Neural cell (in vitro differentiated cells): ENCODE measurements at regions not wholly inside any gene's neighbourhood (a gene's known extent, or its start where the extent isn't known, plus 50 kb on each side); places are given as distances from the start of the nearest gene placed in this dataset.

ENCODE experiments used
- H2AFZ ChIP-seq: fragments of 200-600, 300-800 bp; sonication (generic), shearing (Covaris generic); 2 replicates; pipeline ENCODE4 v1.6.0; 2014; ENCODE audit warnings: low read depth, mild to moderate bottlenecking, antibody characterized with exemption, low read length, moderate library complexity
- H3F3A ChIP-seq: fragments of 200-600 bp; shearing (Covaris generic); 2 replicates; pipeline ENCODE4 v1.6.1; 2016; ENCODE audit warnings: mild to moderate bottlenecking, moderate library complexity, mixed read lengths, antibody characterized with exemption, low read length; ENCODE audit not compliant: insufficient read depth, poor library complexity, severe bottlenecking
- H3K27ac ChIP-seq: fragments of 200-600, 300-800 bp; sonication (generic), shearing (Covaris generic); 2 replicates; pipeline ENCODE4 v1.5.1; 2014; ENCODE audit warnings: mild to moderate bottlenecking, low read length, moderate library complexity
- H3K27me3 ChIP-seq: fragments of 300-800, 200-600 bp; sonication (generic), shearing (Covaris generic); 2 replicates; pipeline ENCODE4 v1.6.0; 2014; ENCODE audit warnings: mild to moderate bottlenecking, low read depth, low read length, moderate library complexity; ENCODE audit not compliant: insufficient read depth
- H3K36me3 ChIP-seq: fragments of 300-800, 200-600 bp; sonication (generic), shearing (Covaris generic); 2 replicates; pipeline ENCODE4 v1.5.1; 2014; ENCODE audit warnings: mild to moderate bottlenecking, antibody characterized with exemption, low read length, moderate library complexity; ENCODE audit not compliant: insufficient read depth
- H3K4me2 ChIP-seq: fragments of 300-800, 200-600 bp; sonication (generic), shearing (Covaris generic); 2 replicates; pipeline ENCODE4 v1.6.0; 2014; ENCODE audit warnings: mild to moderate bottlenecking, low read length
- H3K4me3 ChIP-seq: fragments of 300-800, 200-600 bp; sonication (generic), shearing (Covaris generic); 2 replicates; pipeline ENCODE4 v1.5.1; 2014; ENCODE audit warnings: mild to moderate bottlenecking, low read length, moderate library complexity
- H3K79me2 ChIP-seq: fragments of 200-600 bp; shearing (Covaris generic); replicated peaks from 2 replicates; pipeline ENCODE4 v1.6.0; 2014; ENCODE audit warnings: mild to moderate bottlenecking, low read length, moderate library complexity; ENCODE audit not compliant: insufficient read depth
- H3K9ac ChIP-seq: fragments of 300-800, 200-600 bp; sonication (generic), shearing (Covaris generic); 2 replicates; pipeline ENCODE4 v1.6.1; 2016; ENCODE audit warnings: mild to moderate bottlenecking, low read length, mixed read lengths
- H3K9me2 ChIP-seq: fragments of 200-600 bp; shearing (Covaris generic); 2 replicates; pipeline ENCODE4 v1.6.1; 2016; ENCODE audit warnings: mild to moderate bottlenecking, low read length, mixed read lengths; ENCODE audit not compliant: insufficient read depth
- H3K9me3 ChIP-seq: fragments of 200-600, 300-800 bp; sonication (generic), shearing (Covaris generic); 2 replicates; pipeline ENCODE4 v1.6.1; 2016; ENCODE audit warnings: mild to moderate bottlenecking, mixed run types, low read length, moderate library complexity, mixed read lengths
- H4K20me1 ChIP-seq: fragments of 200-600 bp; shearing (Covaris generic); 2 replicates; pipeline ENCODE4 v1.6.1; 2016; ENCODE audit warnings: mild to moderate bottlenecking, mixed run types; ENCODE audit not compliant: insufficient read depth
- EP300 ChIP-seq: fragments of 450-650 bp; conservative IDR thresholded peaks from 2 replicates; pipeline ENCODE4 v1.6.1; 2014; ENCODE audit warnings: antibody characterized with exemption, mild to moderate bottlenecking, moderate library complexity; ENCODE audit not compliant: poor library complexity, severe bottlenecking
- EZH2 ChIP-seq: fragments of 200-600, 300-800 bp; shearing (Covaris generic), sonication (generic); IDR thresholded peaks from 2 replicates; pipeline ENCODE4 v1.6.1; 2014; ENCODE audit warnings: antibody characterized with exemption, low read length, borderline replicate concordance, mild to moderate bottlenecking; ENCODE audit not compliant: insufficient read depth, poor library complexity, severe bottlenecking
- MXI1 ChIP-seq: fragments of 450-650 bp; conservative IDR thresholded peaks from 2 replicates; pipeline ENCODE4 v1.6.1; 2014; ENCODE audit warnings: antibody characterized with exemption, mild to moderate bottlenecking; ENCODE audit not compliant: poor library complexity, severe bottlenecking
- POLR2AphosphoS5 ChIP-seq: IDR thresholded peaks from 2 replicates; pipeline ENCODE4 v1.6.1; 2012
- RAD21 ChIP-seq: fragments of 450-650 bp; conservative IDR thresholded peaks from 2 replicates; pipeline ENCODE4 v1.6.1; 2014; ENCODE audit warnings: antibody characterized with exemption, mild to moderate bottlenecking, moderate library complexity
- SMC3 ChIP-seq: fragments of 450-650 bp; conservative IDR thresholded peaks from 2 replicates; pipeline ENCODE4 v1.6.1; 2014; ENCODE audit warnings: antibody characterized with exemption, mild to moderate bottlenecking, moderate library complexity; ENCODE audit not compliant: poor library complexity
- TAF1 ChIP-seq: IDR thresholded peaks from 2 replicates; pipeline ENCODE4 v1.6.1; 2012; ENCODE audit warnings: low read depth
- TF ChIP-seq, protein P1 (sequence below): fragments of 450-650 bp; IDR thresholded peaks from 2 replicates; pipeline ENCODE4 v1.5.1; 2014; ENCODE audit warnings: antibody characterized with exemption, mild to moderate bottlenecking, moderate library complexity; ENCODE audit not compliant: poor library complexity, severe bottlenecking
- TF ChIP-seq, protein P2 (sequence below): IDR thresholded peaks from 2 replicates; pipeline ENCODE4 v1.6.1; 2012; ENCODE audit warnings: borderline replicate concordance

DNA sequence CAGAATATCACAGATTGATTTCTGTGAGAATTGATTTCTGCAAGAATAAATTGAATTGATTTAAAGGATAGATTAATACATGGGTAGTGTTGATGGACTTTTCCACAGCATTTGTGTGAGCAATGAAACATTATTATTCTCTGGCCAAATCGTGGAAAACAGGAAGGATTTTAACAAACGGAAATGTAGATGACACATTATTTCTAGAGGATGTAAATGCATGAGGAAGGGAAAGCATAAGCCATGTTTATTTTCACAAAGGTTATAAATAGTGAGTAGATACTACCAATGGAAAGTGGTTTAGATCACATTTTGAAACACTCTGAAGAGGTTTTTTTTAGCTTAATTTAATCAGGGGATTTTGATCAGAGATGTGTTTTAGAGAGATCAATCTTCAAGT, 1534.6 kb upstream of the MIR17HG start:
- no peak for TF ChIP-seq EP300
- TF ChIP-seq TAF1, result no peak
- no peak for TF ChIP-seq EZH2
- TF ChIP-seq POLR2AphosphoS5, result no peak
- no peak for TF ChIP-seq SMC3
- TF ChIP-seq, protein P1, sequence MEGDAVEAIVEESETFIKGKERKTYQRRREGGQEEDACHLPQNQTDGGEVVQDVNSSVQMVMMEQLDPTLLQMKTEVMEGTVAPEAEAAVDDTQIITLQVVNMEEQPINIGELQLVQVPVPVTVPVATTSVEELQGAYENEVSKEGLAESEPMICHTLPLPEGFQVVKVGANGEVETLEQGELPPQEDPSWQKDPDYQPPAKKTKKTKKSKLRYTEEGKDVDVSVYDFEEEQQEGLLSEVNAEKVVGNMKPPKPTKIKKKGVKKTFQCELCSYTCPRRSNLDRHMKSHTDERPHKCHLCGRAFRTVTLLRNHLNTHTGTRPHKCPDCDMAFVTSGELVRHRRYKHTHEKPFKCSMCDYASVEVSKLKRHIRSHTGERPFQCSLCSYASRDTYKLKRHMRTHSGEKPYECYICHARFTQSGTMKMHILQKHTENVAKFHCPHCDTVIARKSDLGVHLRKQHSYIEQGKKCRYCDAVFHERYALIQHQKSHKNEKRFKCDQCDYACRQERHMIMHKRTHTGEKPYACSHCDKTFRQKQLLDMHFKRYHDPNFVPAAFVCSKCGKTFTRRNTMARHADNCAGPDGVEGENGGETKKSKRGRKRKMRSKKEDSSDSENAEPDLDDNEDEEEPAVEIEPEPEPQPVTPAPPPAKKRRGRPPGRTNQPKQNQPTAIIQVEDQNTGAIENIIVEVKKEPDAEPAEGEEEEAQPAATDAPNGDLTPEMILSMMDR, result no peak
- TF ChIP-seq MXI1, result no peak
- TF ChIP-seq RAD21, result no peak
- TF ChIP-seq, protein P2, sequence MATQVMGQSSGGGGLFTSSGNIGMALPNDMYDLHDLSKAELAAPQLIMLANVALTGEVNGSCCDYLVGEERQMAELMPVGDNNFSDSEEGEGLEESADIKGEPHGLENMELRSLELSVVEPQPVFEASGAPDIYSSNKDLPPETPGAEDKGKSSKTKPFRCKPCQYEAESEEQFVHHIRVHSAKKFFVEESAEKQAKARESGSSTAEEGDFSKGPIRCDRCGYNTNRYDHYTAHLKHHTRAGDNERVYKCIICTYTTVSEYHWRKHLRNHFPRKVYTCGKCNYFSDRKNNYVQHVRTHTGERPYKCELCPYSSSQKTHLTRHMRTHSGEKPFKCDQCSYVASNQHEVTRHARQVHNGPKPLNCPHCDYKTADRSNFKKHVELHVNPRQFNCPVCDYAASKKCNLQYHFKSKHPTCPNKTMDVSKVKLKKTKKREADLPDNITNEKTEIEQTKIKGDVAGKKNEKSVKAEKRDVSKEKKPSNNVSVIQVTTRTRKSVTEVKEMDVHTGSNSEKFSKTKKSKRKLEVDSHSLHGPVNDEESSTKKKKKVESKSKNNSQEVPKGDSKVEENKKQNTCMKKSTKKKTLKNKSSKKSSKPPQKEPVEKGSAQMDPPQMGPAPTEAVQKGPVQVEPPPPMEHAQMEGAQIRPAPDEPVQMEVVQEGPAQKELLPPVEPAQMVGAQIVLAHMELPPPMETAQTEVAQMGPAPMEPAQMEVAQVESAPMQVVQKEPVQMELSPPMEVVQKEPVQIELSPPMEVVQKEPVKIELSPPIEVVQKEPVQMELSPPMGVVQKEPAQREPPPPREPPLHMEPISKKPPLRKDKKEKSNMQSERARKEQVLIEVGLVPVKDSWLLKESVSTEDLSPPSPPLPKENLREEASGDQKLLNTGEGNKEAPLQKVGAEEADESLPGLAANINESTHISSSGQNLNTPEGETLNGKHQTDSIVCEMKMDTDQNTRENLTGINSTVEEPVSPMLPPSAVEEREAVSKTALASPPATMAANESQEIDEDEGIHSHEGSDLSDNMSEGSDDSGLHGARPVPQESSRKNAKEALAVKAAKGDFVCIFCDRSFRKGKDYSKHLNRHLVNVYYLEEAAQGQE, result no peak
- no peak overlapping the region for H2AFZ ChIP-seq
- no peaks in the 10 kb centered on the region for H3K27me3 ChIP-seq
- no peak overlapping the region for H3K4me2 ChIP-seq
- H3K79me2 ChIP-seq, result no peaks in the 10 kb centered on the region
- H3F3A ChIP-seq, result no peaks in the 10 kb centered on the region
- H3K9me2 ChIP-seq, result no peaks in the 10 kb centered on the region
- H4K20me1 ChIP-seq, result no peaks in the 10 kb centered on the region
- no peaks in the 10 kb centered on the region for H3K9me3 ChIP-seq
- no peaks in the 10 kb centered on the region for H3K36me3 ChIP-seq
- no peak overlapping the region for H3K9ac ChIP-seq
- no peak overlapping the region for H3K4me3 ChIP-seq
- H3K27ac ChIP-seq, result no peak overlapping the region

DNA sequence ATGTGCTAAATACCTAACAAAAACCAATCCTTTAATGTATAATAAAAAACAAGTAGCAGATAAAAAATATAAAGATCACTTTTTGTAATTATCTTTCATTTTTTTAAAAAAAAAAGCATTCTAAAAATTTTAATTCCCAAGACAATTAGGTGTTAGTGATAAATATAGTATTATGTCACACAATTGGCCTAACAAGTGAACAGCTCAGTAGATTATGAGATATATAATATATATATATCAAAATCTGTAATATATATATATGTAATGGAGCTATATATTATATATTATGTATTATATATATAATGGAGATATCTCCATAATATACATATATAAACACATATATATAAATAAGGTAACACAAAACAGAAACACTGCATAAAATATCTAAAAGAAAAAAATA, 1531.1 kb upstream of the MIR17HG start:
- Histone ChIP-seq H3K9me3 (no peaks in the 10 kb centered on the region), H3K4me2 (no peak overlapping the region), H3K27me3 (no peaks in the 10 kb centered on the region), H3K9ac (no peak overlapping the region), H3K27ac (no peak overlapping the region), H3K4me3 (no peak overlapping the region), H4K20me1 (no peaks in the 10 kb centered on the region), H2AFZ (no peak overlapping the region), H3K9me2 (no peaks in the 10 kb centered on the region), H3F3A (no peaks in the 10 kb centered on the region), H3K36me3 (no peaks in the 10 kb centered on the region), H3K79me2 (no peaks in the 10 kb centered on the region)
- TF ChIP-seq MXI1 (no peak), EZH2 (no peak), SMC3 (no peak), EP300 (no peak), RAD21 (no peak), POLR2AphosphoS5 (no peak), TAF1 (no peak)
- TF ChIP-seq, protein P2, result no peak
- TF ChIP-seq, protein P1, result no peak
